K562 (cell line): ENCODE measurements at regions not wholly inside any gene's neighbourhood (a gene's known extent, or its start where the extent isn't known, plus 50 kb on each side); places are given as distances from the start of the nearest gene placed in this dataset.

Experiments used
- ATAC-seq: fragments of 200-7000 bp; cut with Tn5 transposase; 3 replicates; pipeline ENCODE4 v1.9.1; 2020; ENCODE audit warnings: moderate library complexity
- BruUV-seq: library from RNA; stranded (reverse); fragments of 400-500 nt; replicated peaks from 2 replicates; lab custom pipeline; 2021; lab: Mats Ljungman, UMichigan
- CTCF ChIA-PET: fragments of 300-600 bp; formaldehyde crosslinking; extraction: SDS; loops from one replicate; lab custom pipeline; 2021; ENCODE audit warnings: low intra/inter-chr PET ratio; lab: Yijun Ruan, JAX
- POLR2A ChIA-PET: fragments of 300-600, 350-650 bp; sonication (Branson Sonifier 250); formaldehyde crosslinking; extraction: SDS; loops from one replicate; lab custom pipeline; 2021; ENCODE audit warnings: antibody characterized with exemption, inconsistent platforms; lab: Yijun Ruan, JAX
- DNase-seq, 4 experiments: peaks; one replicate each; pipeline versions ENCODE4 v3.0.0 to v3.0.0-alpha.2; 2011 to 2018; ENCODE audit warnings: low spot score in 3 of 4, mixed read lengths in 3 of 4; ENCODE audit errors: extremely low read depth in 1 of 4
- FAIRE-seq: peaks from 2 replicates; lab custom pipeline; 2011; peaks lifted over from hg19 to GRCh38; lab: Jason Lieb, UNC
- H2AFZ ChIP-seq: 2 replicates; pipeline ENCODE4 v1.6.0; 2011; ENCODE audit warnings: low read depth, low read length, control low read depth, inconsistent platforms
- H3K27ac ChIP-seq: fragments of 200-600 bp; 3 replicates; pipeline ENCODE4 v1.8.0; 2011; ENCODE audit warnings: low read depth, mild to moderate bottlenecking, control low read depth, inconsistent platforms, low read length, moderate library complexity, mixed read lengths; ENCODE audit errors: extremely low read depth
- H3K27me3 ChIP-seq, 2 experiments: fragments of 300-600 bp in 1 of 2; 2 replicates in 1 of 2; 3 replicates in 1 of 2; pipeline versions ENCODE4 v1.6.0 to v1.8.0; 2011; ENCODE audit warnings: inconsistent platforms in 2 of 2, low read length in 2 of 2, mild to moderate bottlenecking in 1 of 2, mixed read lengths in 1 of 2, moderate library complexity in 1 of 2; ENCODE audit not compliant: control insufficient read depth in 2 of 2, insufficient read depth in 2 of 2
- H3K36me3 ChIP-seq: fragments of 300-600 bp; 3 replicates; pipeline ENCODE4 v1.8.0; 2011; ENCODE audit warnings: mild to moderate bottlenecking, low read length, inconsistent platforms; ENCODE audit not compliant: control insufficient read depth, insufficient read depth
- H3K4me1 ChIP-seq, 2 experiments: fragments of 200-600 bp in 1 of 2; replicated peaks in 1 of 2; 2 replicates in 1 of 2; 3 replicates in 1 of 2; pipeline versions ENCODE4 v1.5.1 to v1.8.0; 2011; ENCODE audit warnings: inconsistent platforms in 2 of 2, low read length in 2 of 2, mild to moderate bottlenecking in 1 of 2, mixed read lengths in 1 of 2, moderate library complexity in 1 of 2; ENCODE audit not compliant: control insufficient read depth in 2 of 2, insufficient read depth in 2 of 2
- H3K4me2 ChIP-seq: 2 replicates; pipeline ENCODE4 v1.6.1; 2011; ENCODE audit warnings: low read length, control low read depth, inconsistent platforms, mixed read lengths; ENCODE audit not compliant: insufficient read depth
- H3K4me3 ChIP-seq: fragments of 200-600 bp; sonication (generic), shearing (Covaris generic); 2 replicates; pipeline ENCODE4 v1.5.1; 2016; ENCODE audit warnings: control low read depth, inconsistent platforms
- H3K79me2 ChIP-seq: fragments of 200-600 bp; 3 replicates; pipeline ENCODE4 v1.8.0; 2011; ENCODE audit warnings: low read length, inconsistent platforms; ENCODE audit not compliant: control insufficient read depth, insufficient read depth
- H3K9ac ChIP-seq, 2 experiments: 2 replicates each; pipeline versions ENCODE4 v1.6.0 to v1.6.1; 2011; ENCODE audit warnings: low read depth in 2 of 2, low read length in 2 of 2, control low read depth in 1 of 2, inconsistent platforms in 1 of 2, mild to moderate bottlenecking in 1 of 2, mixed read lengths in 1 of 2; ENCODE audit not compliant: insufficient read depth in 1 of 2
- H3K9me1 ChIP-seq: one replicate; pipeline ENCODE4 v1.6.0; 2011; ENCODE audit warnings: inconsistent platforms, mild to moderate bottlenecking, low read length, moderate library complexity; ENCODE audit not compliant: control insufficient read depth, insufficient read depth
- H3K9me3 ChIP-seq: replicated peaks from 2 replicates; pipeline ENCODE4 v1.5.1; 2011; ENCODE audit warnings: low read depth, low read length, inconsistent platforms; ENCODE audit not compliant: control insufficient read depth, insufficient read depth
- H4K20me1 ChIP-seq: replicated peaks from 2 replicates; pipeline ENCODE4 v1.6.1; 2011; ENCODE audit warnings: low read length, inconsistent platforms, mixed read lengths; ENCODE audit not compliant: control insufficient read depth, insufficient read depth
- MAFG ChIP-seq: fragments of 450-650 bp; conservative IDR thresholded peaks from 2 replicates; pipeline ENCODE4 v1.6.1; 2016; ENCODE audit warnings: missing genetic modification characterization, missing compliant biosample characterization
- RERE ChIP-seq: sonication (generic); formaldehyde crosslinking; IDR thresholded peaks from 2 replicates; pipeline ENCODE4 v1.8.0; 2023; ENCODE audit warnings: missing genetic modification reagents, mild to moderate bottlenecking, borderline replicate concordance
- SNRNP70 ChIP-seq: fragments of 200-400 bp; formaldehyde crosslinking; optimal IDR thresholded peaks from 2 replicates; pipeline ENCODE3; 2017; ENCODE audit warnings: low read depth, low read length
- WGBS: fragments of 100-300 bp; shearing (Covaris generic); methylation state at CpG from one replicate; pipeline ENCODE4 v1.1.6; 2016; ENCODE audit warnings: low coverage, mixed read lengths; ENCODE audit not compliant: insufficient coverage; ENCODE audit errors: missing lambda C conversion rate; 5-methylcytosine and 5-hydroxymethylcytosine counted together
- in situ Hi-C: fragments of 300-500 bp; cut with MboI; formaldehyde crosslinking; loops from 4 replicates; pipeline ENCODE4 v1.15.0; 2018; ENCODE audit warnings: inconsistent platforms, mixed read lengths
- intact Hi-C: fragments of 100-400 bp; cut with micrococcal nuclease; formaldehyde crosslinking; loops from 2 replicates; pipeline ENCODE4 v1.14.2; 2022

GRCh38 chr2:156883804-156884203 is 373.7 kb upstream of the GALNT5 start:
- DNase-seq, result no peak
- CTCF ChIA-PET, result no interaction called here
- Histone ChIP-seq H3K27ac (no peak overlapping the region), H3K9me1 (no peaks in the 10 kb centered on the region), H3K79me2 (no peaks in the 10 kb centered on the region), H3K9me3 (no peaks in the 10 kb centered on the region), H3K4me2 (no peak overlapping the region), H3K4me3 (no peak overlapping the region), H3K9ac (no peak overlapping the region), H3K36me3 (no peaks in the 10 kb centered on the region)
- no peak for ATAC-seq
- BruUV-seq, result no TSS peak
- in situ Hi-C loops, result no loop called here
- FAIRE-seq, result no peak
- POLR2A ChIA-PET, result no interaction called here
- 9% methylated on average over 3 of the region's 3 CpGs for WGBS
- TF ChIP-seq SNRNP70 (no peak), MAFG (0 out of 2 replicates have a peak, but pooled peaks have one; percentile 16)
- TF ChIP-seq, all 486 proteins: peak for 1
- intact Hi-C loops, result no loop called here
- H3K27me3 ChIP-seq, result no peaks in the 10 kb centered on the region
- no peaks in the 10 kb centered on the region for H4K20me1 ChIP-seq
- H3K4me1 ChIP-seq, result no peaks in the 10 kb centered on the region
- H2AFZ ChIP-seq, result no peak overlapping the region

- Histone ChIP-seq H3K27me3 (no peaks in the 10 kb centered on the region), H3K36me3 (no peaks in the 10 kb centered on the region), H3K9ac (no peak overlapping the region), H3K4me2 (no peak overlapping the region), H4K20me1 (no peaks in the 10 kb centered on the region), H3K4me3 (no peak overlapping the region), H3K27ac (no peak overlapping the region), H3K4me1 (no peaks in the 10 kb centered on the region), H3K79me2 (no peaks in the 10 kb centered on the region), H3K9me1 (no peaks in the 10 kb centered on the region), H2AFZ (no peak overlapping the region), H3K9me3 (no peaks in the 10 kb centered on the region)
- POLR2A ChIA-PET, result no interaction called here
- 15% methylated on average over 3 of the region's 3 CpGs for WGBS
- BruUV-seq, result no TSS peak
- DNase-seq (no peak), FAIRE-seq (no peak), ATAC-seq (no peak)
- TF ChIP-seq RERE (CRISPR knock-in tag), result no peak
- in situ Hi-C loops, result no loop called here
- CTCF ChIA-PET, result no interaction called here
- intact Hi-C loops, result no loop called here
Measured at GRCh38 chr2:156884216-156884615, 373.3 kb upstream of the GALNT5 start.
